Hepatocyte (in vitro differentiated cells): ENCODE measurements at regions not wholly inside any gene's neighbourhood (a gene's known extent, or its start where the extent isn't known, plus 50 kb on each side); places are given as distances from the start of the nearest gene placed in this dataset.

Source experiments
- CTCF ChIP-seq: fragments of 200-600 bp; sonication (generic); IDR thresholded peaks from 2 replicates; pipeline ENCODE4 v1.5.1; 2016; ENCODE audit warnings: antibody characterized with exemption, mild to moderate bottlenecking; ENCODE audit not compliant: poor library complexity
- EZH2 ChIP-seq: fragments of 200-600 bp; sonication (generic); IDR thresholded peaks from 2 replicates; pipeline ENCODE4 v1.6.1; 2016; ENCODE audit warnings: antibody characterized with exemption, mild to moderate bottlenecking, borderline replicate concordance

- TF ChIP-seq CTCF = no peak
- no peak for TF ChIP-seq EZH2
Observed at GRCh38 chr4:189092581-189092980, 848.1 kb upstream of the FRG1 start.
